Liver (tissue), 3 donors: ENCODE measurements at regions not wholly inside any gene's neighbourhood (a gene's known extent, or its start where the extent isn't known, plus 50 kb on each side); places are given as distances from the start of the nearest gene placed in this dataset.

Source experiments
- EGR1 ChIP-seq, 2 donors: IDR thresholded peaks; 2 replicates each; pipeline ENCODE4 v1.6.1; 2016 to 2018; ENCODE audit warnings: antibody characterized with exemption in 2 of 2, low read depth in 2 of 2
- JUND ChIP-seq, 2 donors: IDR thresholded peaks; 2 replicates each; pipeline ENCODE4 v1.6.1; 2016; ENCODE audit warnings: antibody characterized with exemption in 2 of 2
- RAD21 ChIP-seq, 2 donors: IDR thresholded peaks; 2 replicates each; pipeline ENCODE4 v1.6.1; 2016; ENCODE audit warnings: antibody characterized with exemption in 2 of 2, mild to moderate bottlenecking in 2 of 2
- SP1 ChIP-seq: IDR thresholded peaks from 2 replicates; pipeline ENCODE4 v1.6.1; 2018; ENCODE audit warnings: antibody characterized with exemption, mild to moderate bottlenecking
- TAF1 ChIP-seq: conservative IDR thresholded peaks from 2 replicates; pipeline ENCODE4 v1.6.1; 2016; ENCODE audit warnings: antibody characterized with exemption, mild to moderate bottlenecking
- YY1 ChIP-seq: IDR thresholded peaks from 2 replicates; pipeline ENCODE4 v1.6.1; 2016; ENCODE audit warnings: antibody characterized with exemption, mild to moderate bottlenecking
- TF ChIP-seq, protein P1 (sequence below): fragments of 150-350 bp; IDR thresholded peaks from 2 replicates; pipeline ENCODE4 v1.5.1; 2017; ENCODE audit warnings: improper control_type of control experiment, low read depth, low read length; ENCODE audit not compliant: missing input control
- TF ChIP-seq, protein P2 (sequence below): IDR thresholded peaks from 2 replicates; pipeline ENCODE4 v1.6.1; 2016; ENCODE audit warnings: antibody characterized with exemption, mild to moderate bottlenecking
- TF ChIP-seq, protein P3 (sequence below): IDR thresholded peaks from 2 replicates; pipeline ENCODE4 v1.6.1; 2016; ENCODE audit warnings: antibody characterized with exemption
- TF ChIP-seq, protein P4 (sequence below): IDR thresholded peaks from 2 replicates; pipeline ENCODE4 v1.6.1; 2016; ENCODE audit warnings: antibody characterized with exemption
- TF ChIP-seq, protein P5 (sequence below): IDR thresholded peaks from 2 replicates; pipeline ENCODE4 v1.6.1; 2016; ENCODE audit warnings: antibody characterized with exemption
- donor health status: healthy.
- donor health status: healthy.

DNA sequence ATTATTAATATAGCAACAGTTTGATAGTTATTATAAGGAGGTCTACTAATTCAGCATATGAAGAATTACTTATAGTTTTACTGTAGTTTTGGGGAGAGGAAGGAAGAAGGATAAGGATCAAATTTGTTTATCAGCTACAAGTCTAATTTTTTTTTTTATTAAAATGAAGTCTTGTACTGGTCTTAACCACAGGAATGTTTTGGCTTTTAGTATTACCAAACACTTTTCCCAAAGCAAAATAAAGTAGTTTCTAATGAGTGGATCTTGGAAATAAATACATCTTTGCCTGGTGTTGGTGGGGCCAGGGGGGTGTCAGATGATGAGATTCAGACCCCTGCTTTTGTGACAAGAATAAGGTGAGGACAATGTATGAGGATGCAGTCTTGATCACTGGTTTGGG is 57.2 kb upstream of the ZDHHC17 start:
- TF ChIP-seq, protein P1, sequence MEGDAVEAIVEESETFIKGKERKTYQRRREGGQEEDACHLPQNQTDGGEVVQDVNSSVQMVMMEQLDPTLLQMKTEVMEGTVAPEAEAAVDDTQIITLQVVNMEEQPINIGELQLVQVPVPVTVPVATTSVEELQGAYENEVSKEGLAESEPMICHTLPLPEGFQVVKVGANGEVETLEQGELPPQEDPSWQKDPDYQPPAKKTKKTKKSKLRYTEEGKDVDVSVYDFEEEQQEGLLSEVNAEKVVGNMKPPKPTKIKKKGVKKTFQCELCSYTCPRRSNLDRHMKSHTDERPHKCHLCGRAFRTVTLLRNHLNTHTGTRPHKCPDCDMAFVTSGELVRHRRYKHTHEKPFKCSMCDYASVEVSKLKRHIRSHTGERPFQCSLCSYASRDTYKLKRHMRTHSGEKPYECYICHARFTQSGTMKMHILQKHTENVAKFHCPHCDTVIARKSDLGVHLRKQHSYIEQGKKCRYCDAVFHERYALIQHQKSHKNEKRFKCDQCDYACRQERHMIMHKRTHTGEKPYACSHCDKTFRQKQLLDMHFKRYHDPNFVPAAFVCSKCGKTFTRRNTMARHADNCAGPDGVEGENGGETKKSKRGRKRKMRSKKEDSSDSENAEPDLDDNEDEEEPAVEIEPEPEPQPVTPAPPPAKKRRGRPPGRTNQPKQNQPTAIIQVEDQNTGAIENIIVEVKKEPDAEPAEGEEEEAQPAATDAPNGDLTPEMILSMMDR, result no peak
- TF ChIP-seq, protein P2, sequence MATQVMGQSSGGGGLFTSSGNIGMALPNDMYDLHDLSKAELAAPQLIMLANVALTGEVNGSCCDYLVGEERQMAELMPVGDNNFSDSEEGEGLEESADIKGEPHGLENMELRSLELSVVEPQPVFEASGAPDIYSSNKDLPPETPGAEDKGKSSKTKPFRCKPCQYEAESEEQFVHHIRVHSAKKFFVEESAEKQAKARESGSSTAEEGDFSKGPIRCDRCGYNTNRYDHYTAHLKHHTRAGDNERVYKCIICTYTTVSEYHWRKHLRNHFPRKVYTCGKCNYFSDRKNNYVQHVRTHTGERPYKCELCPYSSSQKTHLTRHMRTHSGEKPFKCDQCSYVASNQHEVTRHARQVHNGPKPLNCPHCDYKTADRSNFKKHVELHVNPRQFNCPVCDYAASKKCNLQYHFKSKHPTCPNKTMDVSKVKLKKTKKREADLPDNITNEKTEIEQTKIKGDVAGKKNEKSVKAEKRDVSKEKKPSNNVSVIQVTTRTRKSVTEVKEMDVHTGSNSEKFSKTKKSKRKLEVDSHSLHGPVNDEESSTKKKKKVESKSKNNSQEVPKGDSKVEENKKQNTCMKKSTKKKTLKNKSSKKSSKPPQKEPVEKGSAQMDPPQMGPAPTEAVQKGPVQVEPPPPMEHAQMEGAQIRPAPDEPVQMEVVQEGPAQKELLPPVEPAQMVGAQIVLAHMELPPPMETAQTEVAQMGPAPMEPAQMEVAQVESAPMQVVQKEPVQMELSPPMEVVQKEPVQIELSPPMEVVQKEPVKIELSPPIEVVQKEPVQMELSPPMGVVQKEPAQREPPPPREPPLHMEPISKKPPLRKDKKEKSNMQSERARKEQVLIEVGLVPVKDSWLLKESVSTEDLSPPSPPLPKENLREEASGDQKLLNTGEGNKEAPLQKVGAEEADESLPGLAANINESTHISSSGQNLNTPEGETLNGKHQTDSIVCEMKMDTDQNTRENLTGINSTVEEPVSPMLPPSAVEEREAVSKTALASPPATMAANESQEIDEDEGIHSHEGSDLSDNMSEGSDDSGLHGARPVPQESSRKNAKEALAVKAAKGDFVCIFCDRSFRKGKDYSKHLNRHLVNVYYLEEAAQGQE, result no peak
- TF ChIP-seq, protein P3, sequence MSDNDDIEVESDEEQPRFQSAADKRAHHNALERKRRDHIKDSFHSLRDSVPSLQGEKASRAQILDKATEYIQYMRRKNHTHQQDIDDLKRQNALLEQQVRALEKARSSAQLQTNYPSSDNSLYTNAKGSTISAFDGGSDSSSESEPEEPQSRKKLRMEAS, result no peak
- TF ChIP-seq JUND (IDR thresholded peaks at IDR 0.05), result no peak
- no peak for TF ChIP-seq RAD21 (IDR thresholded peaks at IDR 0.05)
- no peak for TF ChIP-seq YY1
- TF ChIP-seq, protein P4, sequence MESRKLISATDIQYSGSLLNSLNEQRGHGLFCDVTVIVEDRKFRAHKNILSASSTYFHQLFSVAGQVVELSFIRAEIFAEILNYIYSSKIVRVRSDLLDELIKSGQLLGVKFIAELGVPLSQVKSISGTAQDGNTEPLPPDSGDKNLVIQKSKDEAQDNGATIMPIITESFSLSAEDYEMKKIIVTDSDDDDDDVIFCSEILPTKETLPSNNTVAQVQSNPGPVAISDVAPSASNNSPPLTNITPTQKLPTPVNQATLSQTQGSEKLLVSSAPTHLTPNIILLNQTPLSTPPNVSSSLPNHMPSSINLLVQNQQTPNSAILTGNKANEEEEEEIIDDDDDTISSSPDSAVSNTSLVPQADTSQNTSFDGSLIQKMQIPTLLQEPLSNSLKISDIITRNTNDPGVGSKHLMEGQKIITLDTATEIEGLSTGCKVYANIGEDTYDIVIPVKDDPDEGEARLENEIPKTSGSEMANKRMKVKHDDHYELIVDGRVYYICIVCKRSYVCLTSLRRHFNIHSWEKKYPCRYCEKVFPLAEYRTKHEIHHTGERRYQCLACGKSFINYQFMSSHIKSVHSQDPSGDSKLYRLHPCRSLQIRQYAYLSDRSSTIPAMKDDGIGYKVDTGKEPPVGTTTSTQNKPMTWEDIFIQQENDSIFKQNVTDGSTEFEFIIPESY, result no peak
- no peak for TF ChIP-seq SP1
- TF ChIP-seq, protein P5, sequence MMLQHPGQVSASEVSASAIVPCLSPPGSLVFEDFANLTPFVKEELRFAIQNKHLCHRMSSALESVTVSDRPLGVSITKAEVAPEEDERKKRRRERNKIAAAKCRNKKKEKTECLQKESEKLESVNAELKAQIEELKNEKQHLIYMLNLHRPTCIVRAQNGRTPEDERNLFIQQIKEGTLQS, result no peak
- TF ChIP-seq EGR1 (IDR thresholded peaks at IDR 0.05; ENCODE audit: low read depth in 2 of 2), result no peak
- TF ChIP-seq TAF1, result no peak
